Fibroblast of villous mesenchyme (primary cell): ENCODE measurements at regions not wholly inside any gene's neighbourhood (a gene's known extent, or its start where the extent isn't known, plus 50 kb on each side); places are given as distances from the start of the nearest gene placed in this dataset.
"Not testable (repeated sequence)": the region's sequence is repeated elsewhere in the genome, so short reads cannot be mapped to it uniquely, and the experiment has no call there.

Experiments used
- DNase-seq: peaks from one replicate; pipeline ENCODE4 v3.0.0-alpha.2; 2010; ENCODE audit warnings: low read depth
- H3K4me3 ChIP-seq: 2 replicates; pipeline ENCODE4 v1.5.1; 2011; ENCODE audit warnings: low read depth, mild to moderate bottlenecking, low read length
- CTCF ChIP-seq: IDR thresholded peaks from 2 replicates; pipeline ENCODE4 v1.5.1; 2012; ENCODE audit warnings: low read depth, mild to moderate bottlenecking, low read length; ENCODE audit not compliant: insufficient read depth

GRCh38 chr4:187491959-187492358, 503.6 kb upstream of the ZFP42 start:
- DNase-seq, result peak; percentile 15
- H3K4me3 ChIP-seq, result no peak overlapping the region
- TF ChIP-seq CTCF, result no peak

- TF ChIP-seq CTCF, result no peak
Observed at GRCh38 chr4:187493661-187494060, 501.9 kb upstream of the ZFP42 start.

GRCh38 chr4:187499956-187500355, 495.6 kb upstream of the ZFP42 start:
- TF ChIP-seq CTCF, result no peak
- no peak overlapping the region for H3K4me3 ChIP-seq
- DNase-seq, result no peak

More at GRCh38 chr4:187493661-187494060, 501.9 kb upstream of the ZFP42 start:
- no peak for DNase-seq
- no peak overlapping the region for H3K4me3 ChIP-seq

- no peak for TF ChIP-seq CTCF
- no peak overlapping the region for H3K4me3 ChIP-seq
- no peak for DNase-seq
Observed at GRCh38 chr4:187500796-187501195, 494.8 kb upstream of the ZFP42 start.

GRCh38 chr4:187501731-187502130, 493.8 kb upstream of the ZFP42 start:
- no peak for DNase-seq
- peak overlapping the region; percentile 2 for H3K4me3 ChIP-seq
- TF ChIP-seq CTCF, result no peak

- TF ChIP-seq CTCF, result no peak
- peak; percentile 45 for DNase-seq
- peak overlapping the region; percentile 73 for H3K4me3 ChIP-seq
Observed at GRCh38 chr4:187504974-187505797, 490.4 kb upstream of the ZFP42 start.

- not testable (repeated sequence) for DNase-seq
- H3K4me3 ChIP-seq, result peak overlapping the region; percentile 73
Observed at GRCh38 chr4:187505798-187506141, 489.8 kb upstream of the ZFP42 start.
